ENCODE measurements at regions not wholly inside any gene's neighbourhood (a gene's known extent, or its start where the extent isn't known, plus 50 kb on each side); places are given as distances from the start of the nearest gene placed in this dataset.

DNA sequence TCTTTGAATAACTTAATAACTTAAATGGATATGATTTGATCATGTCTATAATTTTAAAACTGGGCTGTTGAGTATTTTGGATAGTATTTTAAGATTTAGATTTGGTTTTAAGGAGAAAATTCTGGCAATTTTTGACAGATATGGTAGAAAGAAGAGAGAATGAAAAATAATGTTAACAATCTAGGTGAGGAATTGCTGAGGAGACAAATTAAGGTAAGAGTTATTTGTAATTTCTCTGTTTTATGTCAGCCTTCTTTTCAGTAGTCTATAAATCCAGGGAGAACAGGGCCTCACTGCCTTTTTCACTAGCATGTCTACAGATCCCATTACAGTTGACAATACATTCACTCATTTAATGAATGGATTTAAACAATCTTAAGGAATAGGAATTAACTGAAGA lies 144.7 kb downstream of the SERPINI1 start:
- no peak for TF ChIP-seq EZH2 (IDR thresholded peaks at IDR 0.05; ENCODE audit: low read length, unreplicated experiment)
- TF ChIP-seq, protein P1, sequence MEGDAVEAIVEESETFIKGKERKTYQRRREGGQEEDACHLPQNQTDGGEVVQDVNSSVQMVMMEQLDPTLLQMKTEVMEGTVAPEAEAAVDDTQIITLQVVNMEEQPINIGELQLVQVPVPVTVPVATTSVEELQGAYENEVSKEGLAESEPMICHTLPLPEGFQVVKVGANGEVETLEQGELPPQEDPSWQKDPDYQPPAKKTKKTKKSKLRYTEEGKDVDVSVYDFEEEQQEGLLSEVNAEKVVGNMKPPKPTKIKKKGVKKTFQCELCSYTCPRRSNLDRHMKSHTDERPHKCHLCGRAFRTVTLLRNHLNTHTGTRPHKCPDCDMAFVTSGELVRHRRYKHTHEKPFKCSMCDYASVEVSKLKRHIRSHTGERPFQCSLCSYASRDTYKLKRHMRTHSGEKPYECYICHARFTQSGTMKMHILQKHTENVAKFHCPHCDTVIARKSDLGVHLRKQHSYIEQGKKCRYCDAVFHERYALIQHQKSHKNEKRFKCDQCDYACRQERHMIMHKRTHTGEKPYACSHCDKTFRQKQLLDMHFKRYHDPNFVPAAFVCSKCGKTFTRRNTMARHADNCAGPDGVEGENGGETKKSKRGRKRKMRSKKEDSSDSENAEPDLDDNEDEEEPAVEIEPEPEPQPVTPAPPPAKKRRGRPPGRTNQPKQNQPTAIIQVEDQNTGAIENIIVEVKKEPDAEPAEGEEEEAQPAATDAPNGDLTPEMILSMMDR (conservative IDR thresholded peaks at IDR 0.05; ENCODE audit: low read depth, low read length), result no peak

All from PC-3 (cell line).